Parathyroid adenoma (tissue), 2 donors: ENCODE measurements at regions not wholly inside any gene's neighbourhood (a gene's known extent, or its start where the extent isn't known, plus 50 kb on each side); places are given as distances from the start of the nearest gene placed in this dataset.

ENCODE experiments used
- H2AFZ ChIP-seq: fragments of 300-600 bp; sonication (generic); one replicate; pipeline ENCODE4 v1.7.0; 2017; ENCODE audit warnings: antibody characterized with exemption, mild to moderate bottlenecking
- H3K27ac ChIP-seq: fragments of 300-600 bp; sonication (generic); one replicate; pipeline ENCODE4 v1.7.0; 2017
- H3K27me3 ChIP-seq: fragments of 300-600 bp; sonication (generic); one replicate; pipeline ENCODE4 v1.7.0; 2017; ENCODE audit warnings: low read length; ENCODE audit not compliant: control insufficient read depth, insufficient read depth
- H3K36me3 ChIP-seq: fragments of 300-600 bp; sonication (generic); one replicate; pipeline ENCODE4 v1.7.0; 2017; ENCODE audit warnings: low read length; ENCODE audit not compliant: control insufficient read depth, insufficient read depth
- H3K4me1 ChIP-seq: fragments of 300-600 bp; sonication (generic); one replicate; pipeline ENCODE4 v1.7.0; 2017; ENCODE audit warnings: control low read depth
- H3K4me2 ChIP-seq: fragments of 300-600 bp; sonication (generic); one replicate; pipeline ENCODE4 v1.7.0; 2017; ENCODE audit warnings: low read length
- H3K4me3 ChIP-seq: fragments of 300-600 bp; sonication (generic); one replicate; pipeline ENCODE4 v1.7.0; 2017; ENCODE audit warnings: low read depth, low read length
- H3K79me2 ChIP-seq: fragments of 300-600 bp; sonication (generic); one replicate; pipeline ENCODE4 v1.7.0; 2017; ENCODE audit warnings: control low read depth
- H3K9ac ChIP-seq: fragments of 300-600 bp; sonication (generic); one replicate; pipeline ENCODE4 v1.7.0; 2017; ENCODE audit warnings: mild to moderate bottlenecking
- H3K9me3 ChIP-seq: fragments of 300-600 bp; sonication (generic); one replicate; pipeline ENCODE4 v1.7.0; 2017; ENCODE audit warnings: low read length; ENCODE audit not compliant: control insufficient read depth
- CTCF ChIP-seq: fragments of 300-600 bp; sonication (generic); IDR thresholded peaks from one replicate; pipeline ENCODE4 v1.7.0; 2017; ENCODE audit warnings: antibody characterized with exemption, mild to moderate bottlenecking
- donor health status: primary hyperparathyroidism.

DNA sequence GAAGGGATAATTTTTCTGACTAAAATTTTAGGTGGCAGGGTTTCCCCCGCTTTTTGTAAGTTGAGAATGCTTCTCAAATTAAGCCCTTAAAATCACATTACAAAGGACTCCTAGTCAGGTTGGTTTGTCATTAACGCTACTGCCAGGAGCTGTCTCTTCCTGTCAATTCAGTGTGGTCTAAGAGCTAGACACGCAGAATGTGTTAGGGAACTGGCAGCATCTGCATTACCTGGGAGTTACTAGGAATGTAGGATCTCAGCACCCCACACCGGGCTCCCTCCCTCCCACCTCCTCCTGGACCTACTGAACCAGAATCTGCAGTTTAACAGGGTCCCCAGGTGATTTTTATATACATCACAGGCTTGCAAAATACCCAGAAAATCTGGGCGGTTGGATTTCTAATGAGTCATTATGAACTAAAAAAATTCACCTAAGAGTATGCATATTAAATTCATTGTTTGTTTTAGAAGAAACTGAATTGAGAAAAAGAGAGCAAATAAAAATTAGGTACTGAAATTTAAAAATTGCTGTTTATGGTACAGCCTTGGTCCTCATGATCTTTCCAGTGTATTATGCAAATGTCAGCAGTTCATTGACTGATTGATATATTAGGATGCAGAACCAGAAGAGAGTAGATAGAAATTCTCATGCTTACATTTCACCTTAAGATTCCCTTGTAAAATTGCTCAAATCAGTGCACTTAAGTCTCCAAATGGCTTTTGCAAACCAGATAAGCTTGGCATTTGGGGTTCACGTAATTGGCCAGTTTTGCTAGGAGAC, 130.9 kb upstream of the ITGA6 start:
- Histone ChIP-seq H3K4me1 (peaks cover 10% of the 10 kb centered on the region), H3K9ac (no peak overlapping the region), H3K36me3 (no peaks in the 10 kb centered on the region), H3K4me2 (no peak overlapping the region), H3K79me2 (no peaks in the 10 kb centered on the region), H3K27ac (no peak overlapping the region), H3K27me3 (no peaks in the 10 kb centered on the region), H2AFZ (no peak overlapping the region), H3K4me3 (no peak overlapping the region), H3K9me3 (no peaks in the 10 kb centered on the region)
- no peak for TF ChIP-seq CTCF

DNA sequence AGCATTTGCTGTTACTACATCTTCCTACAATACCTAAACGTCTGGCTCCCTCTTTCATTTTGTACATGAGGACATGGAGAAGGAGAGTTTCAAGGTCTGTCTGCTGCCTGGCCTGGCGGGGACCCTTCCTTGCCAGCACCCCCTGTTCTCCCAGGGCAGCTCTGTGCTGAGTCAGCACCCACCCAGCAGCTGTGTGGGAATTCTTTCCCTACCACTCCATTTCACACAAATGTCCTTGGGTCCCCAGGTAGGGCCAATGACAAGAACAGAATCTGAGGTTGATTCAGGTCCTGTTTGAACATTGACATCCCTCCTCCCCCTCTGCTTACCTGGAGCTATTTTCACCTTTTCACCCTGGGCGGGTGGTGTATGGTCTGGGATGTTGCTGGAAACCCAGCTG, 129.9 kb upstream of the ITGA6 start:
- Histone ChIP-seq H3K27me3 (no peaks in the 10 kb centered on the region), H3K9me3 (no peaks in the 10 kb centered on the region), H3K4me1 (peaks cover 10% of the 10 kb centered on the region), H3K4me3 (no peak overlapping the region), H3K4me2 (no peak overlapping the region), H3K9ac (no peak overlapping the region), H2AFZ (no peak overlapping the region), H3K36me3 (no peaks in the 10 kb centered on the region), H3K79me2 (no peaks in the 10 kb centered on the region), H3K27ac (no peak overlapping the region)
- no peak for TF ChIP-seq CTCF

- Histone ChIP-seq H3K4me3 (no peak overlapping the region), H3K27me3 (no peaks in the 10 kb centered on the region), H3K79me2 (no peaks in the 10 kb centered on the region), H3K36me3 (no peaks in the 10 kb centered on the region), H3K9me3 (no peaks in the 10 kb centered on the region), H3K9ac (no peak overlapping the region), H3K4me1 (peaks cover 10% of the 10 kb centered on the region), H3K4me2 (no peak overlapping the region), H3K27ac (no peak overlapping the region), H2AFZ (peak overlapping the region; percentile 45)
- no peak for TF ChIP-seq CTCF
These were observed 129.4 kb upstream of the ITGA6 start for GRCh38 chr2:172297950-172298349.

GRCh38 chr2:172299741-172300140, 127.6 kb upstream of the ITGA6 start:
- H3K9me3 ChIP-seq = no peaks in the 10 kb centered on the region
- H3K27ac ChIP-seq = no peak overlapping the region
- no peaks in the 10 kb centered on the region for H3K27me3 ChIP-seq
- no peak overlapping the region for H3K4me3 ChIP-seq
- H3K4me1 ChIP-seq = peaks cover 8% of the 10 kb centered on the region
- H3K36me3 ChIP-seq = no peaks in the 10 kb centered on the region
- no peak overlapping the region for H3K4me2 ChIP-seq
- H3K79me2 ChIP-seq = no peaks in the 10 kb centered on the region
- H3K9ac ChIP-seq = no peak overlapping the region
- TF ChIP-seq CTCF = no peak
- H2AFZ ChIP-seq = no peak overlapping the region

DNA sequence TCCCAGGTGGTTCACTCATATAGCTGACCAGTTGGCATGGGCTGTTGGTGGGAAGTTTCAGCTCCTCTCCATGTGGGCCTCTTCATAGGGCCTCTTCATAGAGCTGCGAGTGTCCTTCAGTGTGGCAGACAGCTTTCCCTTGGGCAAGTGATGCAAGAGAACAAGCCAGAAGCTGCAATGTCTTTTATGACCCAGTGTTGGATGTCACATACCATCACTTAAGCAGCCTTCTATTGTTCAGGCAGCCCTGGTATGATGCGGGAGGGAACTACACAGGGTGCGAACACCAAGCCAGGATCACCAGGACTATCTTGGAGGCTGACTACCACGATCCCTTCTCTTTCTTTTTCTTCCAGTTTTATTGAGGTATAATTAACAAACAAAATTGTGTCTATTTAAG, 126.5 kb upstream of the ITGA6 start:
- no peak overlapping the region for H3K4me2 ChIP-seq
- TF ChIP-seq CTCF = no peak
- H2AFZ ChIP-seq = no peak overlapping the region
- no peak overlapping the region for H3K4me3 ChIP-seq
- peaks cover 8% of the 10 kb centered on the region for H3K4me1 ChIP-seq
- no peak overlapping the region for H3K27ac ChIP-seq
- no peak overlapping the region for H3K9ac ChIP-seq
- no peaks in the 10 kb centered on the region for H3K79me2 ChIP-seq
- no peaks in the 10 kb centered on the region for H3K36me3 ChIP-seq
- no peaks in the 10 kb centered on the region for H3K9me3 ChIP-seq
- no peaks in the 10 kb centered on the region for H3K27me3 ChIP-seq
